HepG2 (cell line): ENCODE measurements at regions not wholly inside any gene's neighbourhood (a gene's known extent, or its start where the extent isn't known, plus 50 kb on each side); places are given as distances from the start of the nearest gene placed in this dataset.
A peak's percentile ranks its signal among the peaks of the same experiment; 100 is the strongest.

Experiments used
- AHDC1 ChIP-seq: sonication (generic); formaldehyde crosslinking; IDR thresholded peaks from 2 replicates; pipeline ENCODE4 v1.5.1; 2020; ENCODE audit warnings: mild to moderate bottlenecking, missing genetic modification reagents, borderline replicate concordance
- ATF1 ChIP-seq: IDR thresholded peaks from 2 replicates; pipeline ENCODE4 v1.6.1; 2016; ENCODE audit warnings: mild to moderate bottlenecking, control low read depth
- CREM ChIP-seq, 2 experiments: sonication (generic) in 1 of 2; formaldehyde crosslinking in 1 of 2; IDR thresholded peaks; 2 replicates each; pipeline versions ENCODE4 v1.4.0 to v1.6.1; 2016 to 2020; ENCODE audit warnings: antibody characterized with exemption in 1 of 2, mild to moderate bottlenecking in 1 of 2, missing genetic modification reagents in 1 of 2
- ETV5 ChIP-seq: IDR thresholded peaks from 2 replicates; pipeline ENCODE4 v1.6.1; 2018; ENCODE audit warnings: missing biosample characterization, missing genetic modification reagents, inconsistent platforms, borderline replicate concordance
- FOXA3 ChIP-seq: IDR thresholded peaks from 2 replicates; pipeline ENCODE4 v1.6.1; 2016; ENCODE audit warnings: missing genetic modification reagents, missing compliant biosample characterization
- FOXK1 ChIP-seq: sonication (generic); formaldehyde crosslinking; IDR thresholded peaks from 2 replicates; pipeline ENCODE4 v1.4.0; 2020; ENCODE audit warnings: low read depth, missing genetic modification reagents, borderline replicate concordance
- FOXO1 ChIP-seq: sonication (generic); formaldehyde crosslinking; IDR thresholded peaks from 2 replicates; pipeline ENCODE4 v1.4.0; 2020; ENCODE audit warnings: missing genetic modification reagents
- FOXP1 ChIP-seq, 2 experiments: fragments of 450-650 bp in 1 of 2; IDR thresholded peaks; 2 replicates each; pipeline ENCODE4 v1.6.1; 2017 to 2018; ENCODE audit warnings: antibody characterized with exemption in 1 of 2
- HMG20B ChIP-seq: conservative IDR thresholded peaks from 2 replicates; pipeline ENCODE4 v1.6.1; 2016; ENCODE audit warnings: missing genetic modification reagents, missing compliant biosample characterization
- HOXA5 ChIP-seq: sonication (generic); formaldehyde crosslinking; IDR thresholded peaks from 2 replicates; pipeline ENCODE4 v1.4.0; 2020; ENCODE audit warnings: missing genetic modification reagents
- IKZF5 ChIP-seq: IDR thresholded peaks from 2 replicates; pipeline ENCODE4 v1.6.1; 2018; ENCODE audit warnings: missing genetic modification reagents, mild to moderate bottlenecking, missing compliant biosample characterization
- KAT2B ChIP-seq: fragments of 150-350 bp; IDR thresholded peaks from 2 replicates; pipeline ENCODE4 v1.6.1; 2014; ENCODE audit warnings: low read depth, low read length, borderline replicate concordance
- KDM1A ChIP-seq: IDR thresholded peaks from 2 replicates; pipeline ENCODE4 v1.6.1; 2016; ENCODE audit warnings: missing compliant biosample characterization
- KDM6A ChIP-seq: IDR thresholded peaks from 2 replicates; pipeline ENCODE4 v1.6.1; 2016; ENCODE audit warnings: low read depth
- LCORL ChIP-seq, 2 experiments: fragments of 450-650 bp in 1 of 2; sonication (generic) in 1 of 2; formaldehyde crosslinking in 1 of 2; IDR thresholded peaks; 2 replicates each; pipeline versions ENCODE4 v1.5.0 to v1.6.1; 2017 to 2020; ENCODE audit warnings: antibody characterized with exemption in 1 of 2, missing genetic modification reagents in 1 of 2
- NFIC ChIP-seq: IDR thresholded peaks from 2 replicates; pipeline ENCODE4 v1.6.1; 2012; ENCODE audit warnings: mild to moderate bottlenecking, low read length, inconsistent platforms
- PBX2 ChIP-seq: IDR thresholded peaks from 2 replicates; pipeline ENCODE4 v1.6.1; 2016; ENCODE audit warnings: control low read depth
- PITX1 ChIP-seq: sonication (generic); formaldehyde crosslinking; IDR thresholded peaks from 2 replicates; pipeline ENCODE4 v1.5.1; 2020; ENCODE audit warnings: mild to moderate bottlenecking, missing genetic modification reagents
- SNAI1 ChIP-seq: sonication (generic); formaldehyde crosslinking; IDR thresholded peaks from 2 replicates; pipeline ENCODE4 v1.5.0; 2020; ENCODE audit warnings: mild to moderate bottlenecking, missing genetic modification reagents, borderline replicate concordance
- THAP11 ChIP-seq: IDR thresholded peaks from 2 replicates; pipeline ENCODE4 v1.6.1; 2016; ENCODE audit warnings: missing biosample characterization, missing genetic modification reagents
- ZNF205 ChIP-seq: IDR thresholded peaks from 2 replicates; pipeline ENCODE4 v1.6.1; 2018; ENCODE audit warnings: missing biosample characterization, missing genetic modification reagents
- ZNF264 ChIP-seq: sonication (generic); formaldehyde crosslinking; IDR thresholded peaks from 2 replicates; pipeline ENCODE4 v1.4.0; 2020; ENCODE audit warnings: missing genetic modification reagents

GRCh38 chr1:219330669-219331068 is 157.0 kb downstream of the LYPLAL1 start (continued):
- TF ChIP-seq LCORL (IDR thresholded peaks at IDR 0.05): 0 out of 2 replicates have a peak, but pooled peaks have one; percentile 12
- TF ChIP-seq LCORL (CRISPR knock-in tag; IDR thresholded peaks at IDR 0.05): no peak; the same call in 1 of the 2 replicates
- TF ChIP-seq FOXA3 (CRISPR knock-in tag): peak; percentile 92
- TF ChIP-seq NFIC: peak; percentile 78
- peak; percentile 50; the same call in 1 of the 2 replicates for TF ChIP-seq THAP11 (CRISPR knock-in tag)
- peak; percentile 93 for TF ChIP-seq AHDC1 (CRISPR knock-in tag)
- TF ChIP-seq ETV5 (CRISPR knock-in tag): peak; percentile 34; the same call in 1 of the 2 replicates
- TF ChIP-seq SNAI1 (CRISPR knock-in tag): peak; percentile 66; the same call in 1 of the 2 replicates
- TF ChIP-seq KDM6A: 0 out of 2 replicates have a peak, but pooled peaks have one; percentile 29
- peak; percentile 62; the same call in 1 of the 2 replicates for TF ChIP-seq CREM (IDR thresholded peaks at IDR 0.05)
- no peak for TF ChIP-seq CREM (CRISPR knock-in tag; IDR thresholded peaks at IDR 0.05)
- 0 out of 2 replicates have a peak, but pooled peaks have one; percentile 38 for TF ChIP-seq IKZF5 (CRISPR knock-in tag)
- 0 out of 2 replicates have a peak, but pooled peaks have one; percentile 27 for TF ChIP-seq HMG20B (CRISPR knock-in tag)
- peak; percentile 31; the same call in 1 of the 2 replicates for TF ChIP-seq ATF1 (CRISPR knock-in tag)
- TF ChIP-seq PBX2: peak; percentile 52; the same call in 1 of the 2 replicates
- TF ChIP-seq ZNF205 (CRISPR knock-in tag): 0 out of 2 replicates have a peak, but pooled peaks have one; percentile 28
- TF ChIP-seq KAT2B: peak; percentile 50; the same call in 1 of the 2 replicates
- TF ChIP-seq FOXO1: peak; percentile 73; the same call in 1 of the 2 replicates
- peak; percentile 63; the same call in 1 of the 2 replicates for TF ChIP-seq FOXP1 (IDR thresholded peaks at IDR 0.05)
- peak; percentile 92 for TF ChIP-seq FOXP1 (CRISPR knock-in tag; IDR thresholded peaks at IDR 0.05)
- TF ChIP-seq FOXK1: peak; percentile 92
- TF ChIP-seq ZNF264 (CRISPR knock-in tag): peak; percentile 63; the same call in 1 of the 2 replicates
- TF ChIP-seq PITX1 (CRISPR knock-in tag): peak; percentile 85
- TF ChIP-seq HOXA5 (CRISPR knock-in tag): no peak
- TF ChIP-seq KDM1A (CRISPR knock-in tag): peak; percentile 45; the same call in 1 of the 2 replicates
